PC-9 (cell line): ENCODE measurements at regions not wholly inside any gene's neighbourhood (a gene's known extent, or its start where the extent isn't known, plus 50 kb on each side); places are given as distances from the start of the nearest gene placed in this dataset.
A peak's percentile ranks its signal among the peaks of the same experiment; 100 is the strongest.

ENCODE experiments used
- BruUV-seq: library from RNA; stranded (reverse); fragments of 400-500 nt; replicated peaks from 2 replicates; lab custom pipeline; 2021; lab: Mats Ljungman, UMichigan
- CTCF ChIA-PET: fragments of 300-600 bp; sonication (Branson Sonifier 250); formaldehyde crosslinking; loops from one replicate; lab custom pipeline; 2022; ENCODE audit warnings: antibody characterized with exemption; lab: Charles Lee
- POLR2A ChIA-PET: fragments of 300-600 bp; sonication (Branson Sonifier 250); formaldehyde crosslinking; loops from one replicate; lab custom pipeline; 2022; ENCODE audit warnings: antibody characterized with exemption; ENCODE audit not compliant: unreplicated experiment; lab: Charles Lee
- DNase-seq, 2 experiments: peaks; one replicate each; pipeline versions ENCODE4 v3.0.0 to v3.0.0-alpha.2; 2015 to 2022; ENCODE audit warnings: mixed read lengths in 1 of 2
- H2AFZ ChIP-seq: fragments of 200-600 bp; sonication (generic); 2 replicates; pipeline ENCODE4 v1.8.1; 2017; ENCODE audit warnings: antibody characterized with exemption
- H3F3A ChIP-seq: fragments of 200-600 bp; sonication (generic); 2 replicates; pipeline ENCODE4 v1.8.1; 2017; ENCODE audit warnings: antibody characterized with exemption, mild to moderate bottlenecking, low read depth; ENCODE audit not compliant: insufficient read depth
- H3K27ac ChIP-seq: fragments of 200-600 bp; sonication (generic); 2 replicates; pipeline ENCODE4 v1.6.1; 2016; ENCODE audit warnings: mixed run types
- H3K27me3 ChIP-seq: fragments of 200-600 bp; sonication (generic); 2 replicates; pipeline ENCODE4 v1.6.1; 2016; ENCODE audit warnings: low read depth, mixed run types; ENCODE audit not compliant: insufficient read depth
- H3K36me3 ChIP-seq: fragments of 200-600 bp; sonication (generic); 2 replicates; pipeline ENCODE4 v1.6.1; 2016; ENCODE audit warnings: low read depth, mixed run types
- H3K4me1 ChIP-seq: fragments of 200-600 bp; sonication (generic); replicated peaks from 2 replicates; pipeline ENCODE4 v1.6.1; 2016; ENCODE audit warnings: mixed run types; ENCODE audit not compliant: insufficient read depth
- H3K4me2 ChIP-seq: fragments of 200-600 bp; sonication (generic); 2 replicates; pipeline ENCODE4 v1.6.1; 2017; ENCODE audit warnings: mixed run types
- H3K4me3 ChIP-seq: fragments of 200-600 bp; sonication (generic); 2 replicates; pipeline ENCODE4 v1.6.1; 2016; ENCODE audit warnings: mixed run types
- H3K79me2 ChIP-seq: fragments of 200-600 bp; sonication (generic); 2 replicates; pipeline ENCODE4 v1.6.1; 2017; ENCODE audit warnings: low read depth, mixed run types
- H3K9me2 ChIP-seq: fragments of 200-600 bp; sonication (generic); 2 replicates; pipeline ENCODE4 v1.8.1; 2017; ENCODE audit warnings: mild to moderate bottlenecking; ENCODE audit not compliant: insufficient read depth
- H3K9me3 ChIP-seq: fragments of 200-600 bp; sonication (generic); 2 replicates; pipeline ENCODE4 v1.8.1; 2016; ENCODE audit warnings: low read depth; ENCODE audit not compliant: insufficient read depth
- H4K20me1 ChIP-seq: fragments of 200-600 bp; sonication (generic); 2 replicates; pipeline ENCODE4 v1.8.1; 2017; ENCODE audit not compliant: insufficient read depth
- CTCF ChIP-seq: fragments of 200-600 bp; sonication (generic); conservative IDR thresholded peaks from 2 replicates; pipeline ENCODE4 v1.6.1; 2017; ENCODE audit warnings: mixed run types, antibody characterized with exemption, mild to moderate bottlenecking, moderate library complexity
- EZH2 ChIP-seq: fragments of 200-600 bp; sonication (generic); IDR thresholded peaks from 2 replicates; pipeline ENCODE4 v1.8.0; 2017; ENCODE audit warnings: antibody characterized with exemption, low read depth
- intact Hi-C: fragments of 100-400 bp; cut with micrococcal nuclease; formaldehyde crosslinking; loops from one replicate; pipeline ENCODE4 v1.10.0; 2022; ENCODE audit not compliant: unreplicated experiment

- intact Hi-C loops, result no loop called here
These were observed 81.8 kb upstream of the KCNJ3 start for GRCh38 chr2:154616659-154617058.

GRCh38 chr2:154620471-154620870 lies 78.0 kb upstream of the KCNJ3 start:
- CTCF ChIA-PET, result no interaction called here
- H3K4me1 ChIP-seq, result no peaks in the 10 kb centered on the region
- no TSS peak for BruUV-seq
- POLR2A ChIA-PET, result no interaction called here
- H3K4me3 ChIP-seq, result no peak overlapping the region
- no peaks in the 10 kb centered on the region for H3K79me2 ChIP-seq
- no peak overlapping the region for H3K27ac ChIP-seq
- no peaks in the 10 kb centered on the region for H3F3A ChIP-seq
- DNase-seq, result no peak
- intact Hi-C loops, result loop anchor here (10.0 kb wide), 1 partner anchor 674 kb away; no protein-coding TSS in a partner anchor
- H3K9me2 ChIP-seq, result no peaks in the 10 kb centered on the region
- no peak overlapping the region for H2AFZ ChIP-seq
- no peaks in the 10 kb centered on the region for H3K36me3 ChIP-seq
- H3K27me3 ChIP-seq, result no peaks in the 10 kb centered on the region
- no peak overlapping the region for H3K4me2 ChIP-seq
- TF ChIP-seq CTCF, result no peak
- no peak for TF ChIP-seq EZH2
- no peaks in the 10 kb centered on the region for H3K9me3 ChIP-seq
- no peaks in the 10 kb centered on the region for H4K20me1 ChIP-seq

More at GRCh38 chr2:154616659-154617058, 81.8 kb upstream of the KCNJ3 start:
- DNase-seq, result no peak
- no peaks in the 10 kb centered on the region for H3K36me3 ChIP-seq
- TF ChIP-seq EZH2 (no peak), CTCF (no peak)
- H3F3A ChIP-seq, result no peaks in the 10 kb centered on the region
- BruUV-seq, result no TSS peak
- no peaks in the 10 kb centered on the region for H3K79me2 ChIP-seq
- no peak overlapping the region for H3K4me3 ChIP-seq
- H3K9me3 ChIP-seq, result no peaks in the 10 kb centered on the region
- no peaks in the 10 kb centered on the region for H3K27me3 ChIP-seq
- ChIA-PET CTCF (no interaction called here), POLR2A (no interaction called here)
- H2AFZ ChIP-seq, result no peak overlapping the region
- H3K4me1 ChIP-seq, result no peaks in the 10 kb centered on the region
- H3K9me2 ChIP-seq, result no peaks in the 10 kb centered on the region
- no peak overlapping the region for H3K27ac ChIP-seq
- H4K20me1 ChIP-seq, result no peaks in the 10 kb centered on the region
- no peak overlapping the region for H3K4me2 ChIP-seq

GRCh38 chr2:154623819-154624218 lies 74.7 kb upstream of the KCNJ3 start:
- Histone ChIP-seq H2AFZ (no peak overlapping the region), H3K4me1 (no peaks in the 10 kb centered on the region), H3K79me2 (no peaks in the 10 kb centered on the region), H3K27ac (no peak overlapping the region), H3K27me3 (no peaks in the 10 kb centered on the region), H3K9me2 (no peaks in the 10 kb centered on the region), H3F3A (no peaks in the 10 kb centered on the region), H3K4me2 (no peak overlapping the region), H3K9me3 (no peaks in the 10 kb centered on the region), H3K36me3 (no peaks in the 10 kb centered on the region), H4K20me1 (no peaks in the 10 kb centered on the region), H3K4me3 (no peak overlapping the region)
- CTCF ChIA-PET, result interaction anchor here (0.7 kb wide), 2 partner anchors 617 to 688 kb away, joined by 3 read pairs; no protein-coding TSS in a partner anchor
- peak in 1 of 2 experiments; percentile 21 for DNase-seq
- POLR2A ChIA-PET, result no interaction called here
- peak; percentile 63; the same call in 1 of the 2 replicates for TF ChIP-seq CTCF
- TF ChIP-seq EZH2, result no peak
- intact Hi-C loops, result loop anchor here (2.0 to 10.0 kb wide), 2 partner anchors 599 to 671 kb away; no protein-coding TSS in a partner anchor
- no TSS peak for BruUV-seq
